ENCODE measurements at regions not wholly inside any gene's neighbourhood (a gene's known extent, or its start where the extent isn't known, plus 50 kb on each side); places are given as distances from the start of the nearest gene placed in this dataset.

DNA sequence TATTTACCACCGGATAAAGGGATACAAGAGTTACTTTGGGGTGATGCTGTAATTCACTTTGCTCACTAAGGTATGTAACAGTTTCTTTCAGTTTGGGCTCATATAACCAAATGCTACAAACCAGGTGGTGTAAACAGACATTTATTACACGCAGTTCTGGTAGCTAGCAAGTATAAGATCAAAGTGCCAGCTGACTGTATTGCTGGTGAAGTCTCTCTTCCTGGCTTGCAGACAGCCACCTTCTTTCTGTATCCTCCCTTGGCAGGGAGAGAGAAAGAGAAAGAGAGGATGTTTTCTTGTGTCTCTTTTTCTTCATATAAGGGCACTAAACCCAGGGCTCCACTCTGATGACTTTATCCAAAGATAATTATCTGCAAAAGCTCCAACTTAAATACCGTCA is 552.5 kb upstream of the FTMT start:
- no peak overlapping the region for H3K27ac Mint-ChIP-seq
- TF ChIP-seq, protein P1, sequence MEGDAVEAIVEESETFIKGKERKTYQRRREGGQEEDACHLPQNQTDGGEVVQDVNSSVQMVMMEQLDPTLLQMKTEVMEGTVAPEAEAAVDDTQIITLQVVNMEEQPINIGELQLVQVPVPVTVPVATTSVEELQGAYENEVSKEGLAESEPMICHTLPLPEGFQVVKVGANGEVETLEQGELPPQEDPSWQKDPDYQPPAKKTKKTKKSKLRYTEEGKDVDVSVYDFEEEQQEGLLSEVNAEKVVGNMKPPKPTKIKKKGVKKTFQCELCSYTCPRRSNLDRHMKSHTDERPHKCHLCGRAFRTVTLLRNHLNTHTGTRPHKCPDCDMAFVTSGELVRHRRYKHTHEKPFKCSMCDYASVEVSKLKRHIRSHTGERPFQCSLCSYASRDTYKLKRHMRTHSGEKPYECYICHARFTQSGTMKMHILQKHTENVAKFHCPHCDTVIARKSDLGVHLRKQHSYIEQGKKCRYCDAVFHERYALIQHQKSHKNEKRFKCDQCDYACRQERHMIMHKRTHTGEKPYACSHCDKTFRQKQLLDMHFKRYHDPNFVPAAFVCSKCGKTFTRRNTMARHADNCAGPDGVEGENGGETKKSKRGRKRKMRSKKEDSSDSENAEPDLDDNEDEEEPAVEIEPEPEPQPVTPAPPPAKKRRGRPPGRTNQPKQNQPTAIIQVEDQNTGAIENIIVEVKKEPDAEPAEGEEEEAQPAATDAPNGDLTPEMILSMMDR (IDR thresholded peaks at IDR 0.05): no peak
- no peak for TF ChIP-seq EZH2 (IDR thresholded peaks at IDR 0.05; ENCODE audit: borderline replicate concordance, insufficient read depth, low read depth, low read length, poor library complexity, severe bottlenecking)
- DNase-seq (no peak), ATAC-seq (ENCODE audit: low read depth) (no peak)
- Histone ChIP-seq H3K79me2 (ENCODE audit: control insufficient read depth, insufficient read depth, low read length) (no peaks in the 10 kb centered on the region), H2AFZ (ENCODE audit: insufficient read depth, low read depth, low read length, poor library complexity, severe bottlenecking) (no peak overlapping the region), H4K20me1 (ENCODE audit: control insufficient read depth, insufficient read depth, low read length, poor library complexity, severe bottlenecking) (no peaks in the 10 kb centered on the region), H3K27me3 (replicated peaks in 1 of 4; ENCODE audit: control extremely low read depth in 1 of 4, control insufficient read depth in 3 of 4, insufficient read depth in 4 of 4, low read length in 3 of 4) (no peaks in the 10 kb centered on the region), H3K27ac (ENCODE audit: low read length in 2 of 2) (no peak overlapping the region), H3K4me2 (replicated peaks; ENCODE audit: low read depth, low read length, poor library complexity, severe bottlenecking) (no peak overlapping the region), H3K9me3 (ENCODE audit: control extremely low read depth in 1 of 3, control insufficient read depth in 2 of 3, insufficient read depth in 1 of 3, low read length in 2 of 3) (no peaks in the 10 kb centered on the region), H3K4me3 (ENCODE audit: control extremely low read depth in 1 of 5, extremely low read depth in 1 of 5, insufficient read depth in 1 of 5, low read depth in 2 of 5, low read length in 4 of 5) (no peak overlapping the region), H3K36me3 (replicated peaks in 1 of 2; ENCODE audit: control extremely low read depth in 1 of 2, control insufficient read depth in 1 of 2, extremely low read depth in 1 of 2, insufficient read depth in 2 of 2, low read length in 1 of 2) (no peaks in the 10 kb centered on the region), H3K9ac (ENCODE audit: low read length) (no peak overlapping the region), H3K4me1 (ENCODE audit: control insufficient read depth in 2 of 2, insufficient read depth in 2 of 2, low read length in 2 of 2) (no peaks in the 10 kb centered on the region)
- ChIA-PET POLR2A (no interaction called here), CTCF (no interaction called here)
- WGBS (ENCODE audit: insufficient coverage): 90% methylated on average over 2 of the region's 3 CpGs
- H3K27me3 Mint-ChIP-seq: no peaks in the 10 kb centered on the region
- no peak overlapping the region for H3K4me3 Mint-ChIP-seq
- intact Hi-C loops (cut with micrococcal nuclease): no loop called here
- no peaks in the 10 kb centered on the region for H3K4me1 Mint-ChIP-seq
- no peaks in the 10 kb centered on the region for H3K9me3 Mint-ChIP-seq (ENCODE audit: insufficient read depth)

DNA sequence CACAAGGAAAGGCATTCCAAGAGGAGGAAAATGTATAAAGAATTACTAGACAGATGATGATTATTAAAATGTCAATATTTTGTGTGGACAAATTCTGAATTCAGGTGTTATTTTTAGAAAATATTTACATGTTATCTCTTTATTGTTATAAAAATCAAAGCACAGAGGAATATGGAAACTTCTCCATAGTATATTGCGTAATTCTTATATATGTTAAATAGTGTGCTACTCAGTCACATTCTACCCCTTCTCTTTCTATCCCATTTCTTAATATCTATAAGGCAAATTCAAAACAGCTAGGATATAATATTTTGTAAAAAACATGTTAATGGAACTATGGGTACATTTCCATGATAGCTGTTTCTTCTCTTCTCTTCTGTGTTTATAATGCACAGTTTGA is 546.8 kb upstream of the FTMT start:
- intact Hi-C loops (cut with micrococcal nuclease): no loop called here

More for the DNA sequence above, 546.8 kb upstream of the FTMT start:
- no peak overlapping the region for H3K27ac ChIP-seq (ENCODE audit: low read length in 2 of 2)
- no peaks in the 10 kb centered on the region for H3K4me1 Mint-ChIP-seq
- no peaks in the 10 kb centered on the region for H3K36me3 ChIP-seq (replicated peaks in 1 of 2; ENCODE audit: control extremely low read depth in 1 of 2, control insufficient read depth in 1 of 2, extremely low read depth in 1 of 2, insufficient read depth in 2 of 2, low read length in 1 of 2)
- no peak overlapping the region for H3K9ac ChIP-seq (ENCODE audit: low read length)
- POLR2A ChIA-PET: no interaction called here
- no peaks in the 10 kb centered on the region for H4K20me1 ChIP-seq (ENCODE audit: control insufficient read depth, insufficient read depth, low read length, poor library complexity, severe bottlenecking)
- no peaks in the 10 kb centered on the region for H3K27me3 Mint-ChIP-seq
- H3K79me2 ChIP-seq (ENCODE audit: control insufficient read depth, insufficient read depth, low read length): no peaks in the 10 kb centered on the region
- CTCF ChIA-PET: no interaction called here
- H3K9me3 ChIP-seq (ENCODE audit: control extremely low read depth in 1 of 3, control insufficient read depth in 2 of 3, insufficient read depth in 1 of 3, low read length in 2 of 3): no peaks in the 10 kb centered on the region
- TF ChIP-seq, protein P1 (IDR thresholded peaks at IDR 0.05): no peak
- TF ChIP-seq EZH2 (IDR thresholded peaks at IDR 0.05; ENCODE audit: borderline replicate concordance, insufficient read depth, low read depth, low read length, poor library complexity, severe bottlenecking): no peak
- ATAC-seq (ENCODE audit: low read depth) (no peak), DNase-seq (no peak)
- no peak overlapping the region for H3K4me3 Mint-ChIP-seq
- peaks cover 2% of the 10 kb centered on the region for H3K9me3 Mint-ChIP-seq (ENCODE audit: insufficient read depth)
- H2AFZ ChIP-seq (ENCODE audit: insufficient read depth, low read depth, low read length, poor library complexity, severe bottlenecking): no peak overlapping the region
- no peaks in the 10 kb centered on the region for H3K4me1 ChIP-seq (ENCODE audit: control insufficient read depth in 2 of 2, insufficient read depth in 2 of 2, low read length in 2 of 2)
- H3K27me3 ChIP-seq (replicated peaks in 1 of 4; ENCODE audit: control extremely low read depth in 1 of 4, control insufficient read depth in 3 of 4, insufficient read depth in 4 of 4, low read length in 3 of 4): no peaks in the 10 kb centered on the region
- WGBS (ENCODE audit: insufficient coverage): no CpG with 5 or more reads among the region's 1 CpG
- no peak overlapping the region for H3K27ac Mint-ChIP-seq
- no peak overlapping the region for H3K4me2 ChIP-seq (replicated peaks; ENCODE audit: low read depth, low read length, poor library complexity, severe bottlenecking)
- no peak overlapping the region for H3K4me3 ChIP-seq (ENCODE audit: control extremely low read depth in 1 of 5, extremely low read depth in 1 of 5, insufficient read depth in 1 of 5, low read depth in 2 of 5, low read length in 4 of 5)

All from B cell (primary cell).